Right lobe of liver (tissue), 6 donors: ENCODE measurements at regions not wholly inside any gene's neighbourhood (a gene's known extent, or its start where the extent isn't known, plus 50 kb on each side); places are given as distances from the start of the nearest gene placed in this dataset.

ENCODE experiments used
- ATAC-seq, 4 donors: fragments of 200-7000 bp; cut with Tn5 transposase; one replicate each; pipeline ENCODE4 v1.9.1; 2020; ENCODE audit warnings: mild to moderate bottlenecking in 4 of 4, moderate library complexity in 4 of 4
- DNase-seq, 3 donors: peaks; one replicate each; pipeline ENCODE4 v3.0.0-alpha.2; 2020
- H3K27ac ChIP-seq, 3 donors: fragments of 200-600 bp; one replicate each; pipeline ENCODE4 v1.8.0; 2022
- H3K27me3 ChIP-seq, 2 donors: fragments of 200-600 bp; one replicate each; pipeline ENCODE4 v1.8.0; 2022
- H3K36me3 ChIP-seq, 4 donors: fragments of 200-600 bp; sonication (generic) in 1 of 4; one replicate each; pipeline versions ENCODE4 v1.5.1 to v1.8.0; 2017 to 2022; ENCODE audit warnings: control low read depth in 1 of 4
- H3K4me1 ChIP-seq, 4 donors: fragments of 200-600 bp; sonication (generic) in 1 of 4; one replicate each; pipeline versions ENCODE4 v1.5.1 to v1.8.0; 2017 to 2022; ENCODE audit warnings: control low read depth in 1 of 4
- H3K4me3 ChIP-seq, 3 donors: fragments of 200-600 bp; one replicate each; pipeline ENCODE4 v1.8.0; 2022
- H3K9me3 ChIP-seq, 4 donors: fragments of 200-600 bp; sonication (generic) in 1 of 4; one replicate each; pipeline versions ENCODE4 v1.5.1 to v1.8.0; 2017 to 2022; ENCODE audit warnings: control low read depth in 1 of 4
- POLR2A ChIP-seq: fragments of 450-650 bp; IDR thresholded peaks from one replicate; pipeline ENCODE4 v1.6.1; 2017; ENCODE audit warnings: antibody characterized with exemption, mild to moderate bottlenecking
- WGBS: methylation state at CpG from one replicate; pipeline ENCODE4 v1.1.6; 2018; ENCODE audit warnings: low coverage, low lambda C conversion rate; ENCODE audit not compliant: insufficient coverage; ENCODE audit errors: missing lambda C conversion rate; 5-methylcytosine and 5-hydroxymethylcytosine counted together
- intact Hi-C, 2 donors: fragments of 100-400 bp; cut with DNase I; formaldehyde crosslinking; loops; one replicate each; pipeline versions ENCODE4 v1.11.2 to v1.14.1; 2022
- TF ChIP-seq, protein P1 (sequence below), 4 donors: fragments of 200-600 bp in 3 of 4; fragments of 450-650 bp in 1 of 4; IDR thresholded peaks; one replicate each; pipeline versions ENCODE4 v1.5.1 to v1.8.0; 2016 to 2022; ENCODE audit warnings: antibody characterized with exemption in 4 of 4, mild to moderate bottlenecking in 2 of 4
- donor health status: DM: no; HTN: yes; CAD: no.
- donor health status: DM: no; HTN: no; CAD: no.
- donor health status: DM: no; HTN: no; CAD: no.
- donor health status: DM: no; HTN: yes; CAD: no.
- donor health status: DM: no; HTN: yes; CAD: no.

DNA sequence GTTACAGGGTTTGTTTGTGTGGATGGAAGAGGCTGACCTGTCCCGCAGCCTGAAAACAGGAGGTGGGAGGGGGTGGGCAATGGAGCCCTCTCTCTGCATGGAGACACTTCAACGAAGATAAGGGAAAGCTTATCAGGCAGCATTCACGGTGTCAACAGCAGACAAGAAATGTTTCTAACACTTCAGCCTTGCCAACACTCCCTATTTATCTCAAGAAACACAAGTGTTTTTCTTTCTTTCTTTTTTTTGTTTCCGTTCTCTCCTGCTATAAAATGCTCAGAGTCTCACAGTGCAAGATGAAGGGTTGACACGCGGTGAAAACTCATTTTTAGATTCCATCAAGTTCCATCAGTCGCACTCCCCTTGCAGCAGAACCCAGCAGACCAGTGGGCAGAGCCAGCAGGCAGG, 594.4 kb downstream of the MATN1 start:
- DNase-seq (no peak), ATAC-seq (no peak)
- Histone ChIP-seq H3K27me3 (no peaks in the 10 kb centered on the region), H3K4me3 (no peak overlapping the region), H3K36me3 (no peaks in the 10 kb centered on the region), H3K9me3 (no peaks in the 10 kb centered on the region), H3K27ac (no peak overlapping the region), H3K4me1 (no peaks in the 10 kb centered on the region)
- TF ChIP-seq, protein P1, sequence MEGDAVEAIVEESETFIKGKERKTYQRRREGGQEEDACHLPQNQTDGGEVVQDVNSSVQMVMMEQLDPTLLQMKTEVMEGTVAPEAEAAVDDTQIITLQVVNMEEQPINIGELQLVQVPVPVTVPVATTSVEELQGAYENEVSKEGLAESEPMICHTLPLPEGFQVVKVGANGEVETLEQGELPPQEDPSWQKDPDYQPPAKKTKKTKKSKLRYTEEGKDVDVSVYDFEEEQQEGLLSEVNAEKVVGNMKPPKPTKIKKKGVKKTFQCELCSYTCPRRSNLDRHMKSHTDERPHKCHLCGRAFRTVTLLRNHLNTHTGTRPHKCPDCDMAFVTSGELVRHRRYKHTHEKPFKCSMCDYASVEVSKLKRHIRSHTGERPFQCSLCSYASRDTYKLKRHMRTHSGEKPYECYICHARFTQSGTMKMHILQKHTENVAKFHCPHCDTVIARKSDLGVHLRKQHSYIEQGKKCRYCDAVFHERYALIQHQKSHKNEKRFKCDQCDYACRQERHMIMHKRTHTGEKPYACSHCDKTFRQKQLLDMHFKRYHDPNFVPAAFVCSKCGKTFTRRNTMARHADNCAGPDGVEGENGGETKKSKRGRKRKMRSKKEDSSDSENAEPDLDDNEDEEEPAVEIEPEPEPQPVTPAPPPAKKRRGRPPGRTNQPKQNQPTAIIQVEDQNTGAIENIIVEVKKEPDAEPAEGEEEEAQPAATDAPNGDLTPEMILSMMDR (IDR thresholded peaks at IDR 0.05), result no peak
- no peak for TF ChIP-seq POLR2A
- intact Hi-C loops, result no loop called here
- 31% methylated on average over 7 of the region's 7 CpGs for WGBS

DNA sequence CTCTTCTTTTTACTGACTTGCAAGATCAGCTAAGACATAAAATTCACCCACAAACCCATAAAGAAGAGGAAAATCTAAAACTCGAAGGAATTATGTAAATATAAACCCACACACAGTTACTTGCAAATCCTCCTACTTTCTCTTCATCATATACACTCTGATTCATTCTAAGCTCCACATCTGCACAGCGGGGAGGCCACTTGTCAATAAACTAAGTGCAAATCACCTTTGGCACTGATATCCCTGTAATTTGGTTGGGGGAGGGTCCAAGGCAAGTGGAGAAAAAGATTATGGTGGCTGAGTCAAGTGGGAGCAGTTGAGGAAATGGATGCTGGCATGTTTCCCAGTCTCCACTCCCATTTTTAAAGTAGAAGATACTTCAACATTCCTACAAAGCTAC, 596.5 kb downstream of the MATN1 start:
- DNase-seq, result no peak
- WGBS, result 60% methylated on average over 2 of the region's 2 CpGs
- no peaks in the 10 kb centered on the region for H3K4me1 ChIP-seq

DNA sequence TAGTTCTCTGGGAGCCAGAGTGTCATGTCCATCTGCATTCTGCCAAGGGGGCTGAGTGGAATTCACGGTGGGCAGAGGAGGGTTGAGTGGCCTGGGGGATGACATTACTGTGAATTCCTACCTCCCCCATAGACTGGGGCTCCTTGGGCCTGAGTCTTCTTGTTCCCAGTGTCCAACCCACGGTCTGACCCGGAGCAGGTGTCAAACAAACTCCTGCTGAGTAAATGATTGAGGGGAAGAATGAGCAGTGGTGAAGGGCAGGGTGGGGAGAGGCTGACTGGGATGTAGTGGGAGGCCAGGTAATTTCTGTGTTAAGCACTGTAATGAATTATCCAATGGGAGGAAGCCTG, 597.6 kb downstream of the MATN1 start:
- intact Hi-C loops, result no loop called here
- WGBS, result 18% methylated on average over 3 of the region's 3 CpGs
- no peaks in the 10 kb centered on the region for H3K4me1 ChIP-seq
- no peaks in the 10 kb centered on the region for H3K9me3 ChIP-seq
- H3K36me3 ChIP-seq, result no peaks in the 10 kb centered on the region
- H3K27me3 ChIP-seq, result no peaks in the 10 kb centered on the region
- TF ChIP-seq, protein P1 (IDR thresholded peaks at IDR 0.05), result no peak
- no peak for TF ChIP-seq POLR2A
- no peak overlapping the region for H3K4me3 ChIP-seq
- DNase-seq (no peak), ATAC-seq (no peak)
- H3K27ac ChIP-seq, result no peak overlapping the region

More for the DNA sequence above, 596.5 kb downstream of the MATN1 start:
- TF ChIP-seq POLR2A, result no peak
- TF ChIP-seq, protein P1 (IDR thresholded peaks at IDR 0.05), result no peak
- ATAC-seq, result no peak
- Histone ChIP-seq H3K4me3 (no peak overlapping the region), H3K36me3 (no peaks in the 10 kb centered on the region), H3K27ac (no peak overlapping the region), H3K9me3 (no peaks in the 10 kb centered on the region), H3K27me3 (no peaks in the 10 kb centered on the region)
- intact Hi-C loops, result no loop called here

DNA sequence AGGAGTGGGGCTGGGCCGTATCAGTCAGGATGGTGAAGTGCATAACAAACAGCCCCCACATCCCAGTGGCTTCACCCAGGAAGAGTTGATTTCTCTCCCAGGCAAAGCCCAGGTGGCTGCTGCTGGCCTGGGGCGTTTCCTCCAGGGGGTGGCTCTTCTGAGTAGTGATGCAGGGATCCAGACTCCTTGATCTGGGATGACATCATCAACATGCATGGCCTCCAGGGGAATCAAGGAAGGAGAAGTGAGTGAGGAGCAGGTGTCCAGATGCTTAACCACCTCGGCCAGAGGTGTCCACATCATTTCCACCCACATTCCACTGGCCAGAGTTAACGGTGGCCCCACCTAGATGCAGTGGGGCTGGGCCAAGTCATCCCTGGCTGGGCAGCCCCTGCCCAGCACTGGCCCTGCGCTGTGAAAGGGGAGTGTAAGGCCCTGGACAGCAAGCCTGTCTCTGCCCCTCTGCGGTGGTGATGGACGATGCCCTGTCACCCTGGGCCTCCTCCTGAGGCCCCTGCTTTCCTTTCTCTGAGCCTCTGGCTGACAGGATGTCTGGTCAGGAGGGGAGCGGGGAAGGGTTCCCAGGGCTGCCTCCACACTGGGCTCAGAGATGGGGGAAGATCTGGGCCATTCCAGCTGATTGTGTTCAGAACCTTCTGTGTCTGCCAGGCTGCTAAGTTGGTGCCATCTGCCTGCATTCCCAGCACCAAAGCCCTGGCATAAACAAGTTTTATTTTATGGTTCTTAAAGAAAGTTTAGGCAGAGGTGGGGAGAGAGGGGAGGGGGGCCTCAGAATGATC, 598.2 kb downstream of the MATN1 start:
- 46% methylated on average over 2 of the region's 8 CpGs for WGBS
- TF ChIP-seq, protein P1 (IDR thresholded peaks at IDR 0.05), result no peak
- TF ChIP-seq POLR2A, result no peak
- Histone ChIP-seq H3K9me3 (no peaks in the 10 kb centered on the region), H3K4me3 (no peak overlapping the region), H3K4me1 (no peaks in the 10 kb centered on the region), H3K27ac (no peak overlapping the region), H3K27me3 (no peaks in the 10 kb centered on the region), H3K36me3 (no peaks in the 10 kb centered on the region)
- DNase-seq (no peak), ATAC-seq (no peak)
- intact Hi-C loops, result no loop called here
